Adrenal gland (tissue), 9 donors: ENCODE measurements at regions not wholly inside any gene's neighbourhood (a gene's known extent, or its start where the extent isn't known, plus 50 kb on each side); places are given as distances from the start of the nearest gene placed in this dataset.

Source experiments
- DNase-seq, 7 donors: peaks; one replicate each; pipeline ENCODE4 v3.0.0-alpha.2; 2019 to 2020
- H3K27ac ChIP-seq, 5 donors: fragments of 200-600 bp; sonication (generic) in 4 of 5; 1 replicate in 3 of 5; 2 replicates in 2 of 5; pipeline versions ENCODE4 v1.5.1 to v1.8.0; 2016 to 2020; ENCODE audit warnings: mild to moderate bottlenecking in 1 of 5
- H3K27me3 ChIP-seq: fragments of 200-600 bp; 2 replicates; pipeline ENCODE4 v1.8.0; 2021
- H3K36me3 ChIP-seq, 2 donors: fragments of 200-600 bp; replicated peaks in 1 of 2; 1 replicate in 1 of 2; 2 replicates in 1 of 2; pipeline versions ENCODE4 v1.5.1 to v1.8.0; 2018 to 2022
- H3K4me1 ChIP-seq, 2 donors: fragments of 200-600 bp; replicated peaks in 1 of 2; 1 replicate in 1 of 2; 2 replicates in 1 of 2; pipeline versions ENCODE4 v1.5.1 to v1.8.0; 2018 to 2021
- H3K4me3 ChIP-seq, 4 donors: fragments of 200-600 bp; sonication (generic) in 3 of 4; one replicate each; pipeline ENCODE4 v1.5.1; 2016 to 2018
- H3K9me3 ChIP-seq, 3 donors: fragments of 200-600 bp; sonication (generic) in 1 of 3; replicated peaks in 1 of 3; 1 replicate in 2 of 3; 2 replicates in 1 of 3; pipeline versions ENCODE4 v1.5.1 to v1.8.0; 2016 to 2021
- CTCF ChIP-seq, 6 experiments: fragments of 450-650 bp in 4 of 6; fragments of 200-600 bp in 2 of 6; sonication (generic) in 1 of 6; IDR thresholded peaks; 1 replicate in 5 of 6; 2 replicates in 1 of 6; pipeline versions ENCODE4 v1.5.1 to v1.8.0; 2016 to 2021; ENCODE audit warnings: antibody characterized with exemption in 6 of 6, mild to moderate bottlenecking in 2 of 6, moderate library complexity in 1 of 6
- POLR2A ChIP-seq, 2 donors: fragments of 450-650 bp; IDR thresholded peaks; one replicate each; pipeline ENCODE4 v1.6.1; 2017; ENCODE audit warnings: antibody characterized with exemption in 2 of 2, mild to moderate bottlenecking in 2 of 2, moderate library complexity in 1 of 2
- WGBS, 4 donors: extraction: QIAGEN DNeasy Blood & Tissue Kit in 2 of 4; methylation state at CpG; one replicate each; pipeline versions ENCODE4 v1.1.5 to v1.1.7; 2013 to 2017; 5-methylcytosine and 5-hydroxymethylcytosine counted together
- intact Hi-C, 2 donors: fragments of 100-400 bp; cut with DNase I; formaldehyde crosslinking; loops; one replicate each; pipeline versions ENCODE4 v1.14.1 to v1.15.0; 2022 to 2023
- donor health status: healthy with polysubstance abuse.
- donor health status: Bipolar disorder and iron deficiency.
- donor health status: DM: yes; HTN: yes; CAD: no.
- donor health status: DM: no; HTN: no; CAD: no.
- donor health status: DM: no; HTN: no; CAD: no.

- 67 to 86% (median 78%) methylated on average over 4 of the region's 4 CpGs for WGBS, 4 donors
- no peak overlapping the region for H3K27ac ChIP-seq
- TF ChIP-seq POLR2A (IDR thresholded peaks at IDR 0.05) (no peak), CTCF (IDR thresholded peaks at IDR 0.05) (no peak)
- intact Hi-C loops, result no loop called here
- no peak overlapping the region for H3K4me3 ChIP-seq
- no peak for DNase-seq
- no peaks in the 10 kb centered on the region for H3K27me3 ChIP-seq
- H3K4me1 ChIP-seq, result no peaks in the 10 kb centered on the region
- H3K36me3 ChIP-seq, result no peaks in the 10 kb centered on the region
- H3K9me3 ChIP-seq, result no peaks in the 10 kb centered on the region
Measured at GRCh38 chr3:195007766-195008165, 263.2 kb downstream of the XXYLT1 start.

GRCh38 chr3:195008816-195009215, 262.1 kb downstream of the XXYLT1 start:
- WGBS, 4 donors, result 71 to 80% (median 76%) methylated on average over 6 of the region's 6 CpGs
- intact Hi-C loops, result no loop called here
- Histone ChIP-seq H3K4me1 (no peaks in the 10 kb centered on the region), H3K4me3 (no peak overlapping the region), H3K27me3 (no peaks in the 10 kb centered on the region), H3K36me3 (no peaks in the 10 kb centered on the region), H3K27ac (no peak overlapping the region), H3K9me3 (no peaks in the 10 kb centered on the region)
- no peak for DNase-seq
- TF ChIP-seq CTCF (IDR thresholded peaks at IDR 0.05), result no peak
- TF ChIP-seq POLR2A (IDR thresholded peaks at IDR 0.05), result no peak

GRCh38 chr3:195009616-195010015, 261.3 kb downstream of the XXYLT1 start:
- no peaks in the 10 kb centered on the region for H3K27me3 ChIP-seq
- no peaks in the 10 kb centered on the region for H3K36me3 ChIP-seq
- 74 to 89% (median 79%) methylated on average over 9 of the region's 9 CpGs for WGBS, 4 donors
- DNase-seq, result no peak
- no peak overlapping the region for H3K4me3 ChIP-seq
- no peak overlapping the region for H3K27ac ChIP-seq
- no peaks in the 10 kb centered on the region for H3K9me3 ChIP-seq
- intact Hi-C loops, result no loop called here
- TF ChIP-seq POLR2A (IDR thresholded peaks at IDR 0.05) (no peak), CTCF (IDR thresholded peaks at IDR 0.05) (no peak)
- H3K4me1 ChIP-seq, result no peaks in the 10 kb centered on the region

GRCh38 chr3:195010551-195011100, 260.3 kb downstream of the XXYLT1 start:
- intact Hi-C loops, result no loop called here
- H3K4me3 ChIP-seq, result no peak overlapping the region
- H3K4me1 ChIP-seq, result no peaks in the 10 kb centered on the region
- H3K27ac ChIP-seq, result no peak overlapping the region
- no peak for DNase-seq
- 86 to 94% (median 91%) methylated on average over 8 to 10 of the region's 10 CpGs for WGBS, 4 donors
- no peaks in the 10 kb centered on the region for H3K27me3 ChIP-seq
- TF ChIP-seq POLR2A (IDR thresholded peaks at IDR 0.05) (no peak), CTCF (IDR thresholded peaks at IDR 0.05) (no peak)
- no peaks in the 10 kb centered on the region for H3K36me3 ChIP-seq
- H3K9me3 ChIP-seq, result no peaks in the 10 kb centered on the region
